SW 1271 (cell line): ENCODE measurements at regions not wholly inside any gene's neighbourhood (a gene's known extent, or its start where the extent isn't known, plus 50 kb on each side); places are given as distances from the start of the nearest gene placed in this dataset.

Experiments
- DNase-seq, 2 experiments: peaks; one replicate each; lab custom pipeline; 2025; lab: John Stamatoyannopoulos, UW

- peak in 1 of 2 experiments; percentile 28 for DNase-seq
Observed at GRCh38 chr6:127641905-127642304, 64.9 kb downstream of the C6orf58 start.
